DLD1 (cell line): ENCODE measurements at regions not wholly inside any gene's neighbourhood (a gene's known extent, or its start where the extent isn't known, plus 50 kb on each side); places are given as distances from the start of the nearest gene placed in this dataset.

ENCODE experiments used
- in situ Hi-C: cut with HindIII; loops from 2 replicates; pipeline ENCODE4 v1.10.0; 2017; ENCODE audit warnings: low sequenced_read_pairs

DNA sequence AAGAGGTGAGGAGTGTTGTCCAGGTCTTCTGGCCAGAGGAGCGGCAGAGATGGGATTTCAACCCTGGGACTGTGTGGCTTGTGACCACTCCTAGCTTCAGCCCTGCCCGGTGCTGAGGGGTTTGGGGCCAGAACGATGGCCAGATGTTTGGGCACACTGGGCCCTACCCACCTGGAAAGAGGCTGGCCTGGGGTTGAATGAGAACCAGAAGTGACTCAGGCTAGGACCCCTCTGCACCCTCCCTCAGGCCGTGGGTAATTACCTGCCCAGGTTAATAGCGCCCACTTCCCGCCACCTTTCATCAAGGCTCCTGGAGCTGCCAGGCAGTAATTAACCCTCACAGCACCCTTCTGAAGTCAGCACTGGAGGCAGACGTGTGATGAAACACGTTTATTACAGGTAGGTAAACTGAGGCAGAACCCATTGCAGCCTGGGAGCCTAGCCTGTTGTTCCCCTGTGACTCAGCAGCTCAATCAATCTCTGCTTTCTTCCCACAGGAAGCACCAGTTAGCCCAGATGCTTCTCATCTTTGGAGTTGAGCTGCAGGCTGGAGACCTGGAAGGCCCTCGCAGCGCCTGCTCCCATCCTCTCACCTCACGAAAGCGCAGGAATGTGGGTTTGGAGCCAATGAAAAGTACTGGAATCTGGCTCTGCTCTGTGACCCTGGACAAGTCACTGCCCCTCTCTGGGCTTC, 120.8 kb downstream of the CEBPB start:
- in situ Hi-C loops, result no loop called here

DNA sequence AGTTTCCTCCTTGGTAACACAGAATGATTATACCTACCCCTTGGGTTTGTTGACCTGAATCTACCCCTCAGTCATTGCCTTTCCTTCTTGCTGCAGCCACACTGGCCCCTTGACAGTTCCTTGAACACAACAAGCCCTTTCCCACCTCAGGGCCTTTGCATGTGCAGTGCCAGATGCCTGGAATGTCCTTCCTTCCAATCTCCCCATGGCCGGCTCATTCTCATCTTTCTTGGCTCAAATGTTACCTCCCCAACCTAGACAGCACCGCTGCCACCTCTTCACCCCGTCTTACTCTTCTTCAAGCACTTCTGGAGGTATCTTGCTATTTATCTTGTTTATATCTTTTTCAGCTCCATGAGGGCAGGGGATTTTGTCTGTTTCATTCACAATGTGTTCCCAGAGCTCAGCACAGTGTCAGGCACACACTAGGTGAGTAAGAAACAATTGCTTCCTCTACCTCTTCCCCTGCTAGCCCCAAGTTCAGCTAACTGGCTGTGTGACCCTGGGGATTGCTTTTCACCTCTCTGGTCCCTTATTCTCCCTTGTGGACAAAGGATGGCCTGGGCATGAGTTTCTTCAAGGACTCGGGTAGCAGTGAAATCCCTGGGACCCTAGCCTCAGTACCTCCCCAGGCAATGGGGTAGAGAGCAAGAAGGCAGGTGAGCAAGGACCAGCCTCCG, 121.5 kb downstream of the CEBPB start:
- in situ Hi-C loops, result no loop called here

GRCh38 chr20:50312682-50313521, 122.3 kb downstream of the CEBPB start:
- in situ Hi-C loops, result no loop called here

DNA sequence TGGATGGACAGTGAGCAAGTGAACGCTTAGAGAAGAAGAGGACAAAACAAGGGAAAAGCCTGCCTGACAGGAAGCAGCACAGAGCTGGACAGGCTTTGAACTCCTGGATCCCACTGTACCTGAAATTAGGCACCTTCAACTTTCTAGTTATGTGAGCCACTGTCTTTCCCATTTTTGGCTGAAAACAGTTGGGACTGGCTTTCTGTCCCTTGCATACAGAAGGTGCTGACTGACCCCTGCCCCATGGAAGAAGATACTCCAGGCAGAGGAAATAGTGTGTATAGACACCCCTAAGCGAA, 122.8 kb downstream of the CEBPB start:
- in situ Hi-C loops, result no loop called here

DNA sequence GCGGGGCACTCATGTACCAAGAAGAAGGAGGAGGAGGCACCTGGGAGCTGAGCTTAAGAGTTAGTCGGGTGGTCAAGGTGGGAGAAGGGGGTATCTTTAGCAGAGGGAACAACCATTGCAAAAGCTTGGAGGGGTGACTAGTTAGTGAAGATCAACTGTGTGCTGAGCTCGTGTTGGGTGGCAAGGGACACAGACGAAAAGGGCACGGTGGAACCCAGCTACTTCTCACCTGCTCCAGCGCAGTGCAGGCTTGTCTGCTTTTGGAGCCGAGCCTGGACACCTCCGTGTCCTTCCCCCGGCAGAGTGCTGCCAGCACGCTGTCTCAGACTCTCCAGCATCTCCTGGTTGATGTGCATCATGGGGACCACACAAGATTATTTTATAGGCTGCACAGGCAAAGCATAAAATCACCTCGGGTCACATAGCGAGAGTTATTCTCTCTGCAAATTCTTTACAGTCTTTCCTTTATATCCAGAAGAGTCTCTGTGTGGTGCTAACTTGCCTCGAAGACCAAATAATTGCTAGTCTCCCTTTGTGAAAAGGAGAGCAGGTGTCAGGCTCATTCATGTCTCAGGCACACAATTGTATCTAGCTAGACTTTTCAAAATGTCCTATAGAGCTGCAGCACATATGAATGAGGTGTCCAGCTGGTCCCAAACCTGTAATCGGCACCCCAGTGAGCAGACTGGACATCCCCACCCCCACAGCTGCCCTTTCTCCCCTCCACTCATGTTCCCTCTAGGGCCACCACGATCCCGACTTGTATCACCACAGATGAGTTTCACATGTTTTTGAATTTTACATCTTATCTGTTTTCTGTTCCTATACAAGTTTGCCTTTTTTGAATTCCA, 123.4 kb downstream of the CEBPB start:
- in situ Hi-C loops, result no loop called here

GRCh38 chr20:50314678-50315335, 124.2 kb downstream of the CEBPB start:
- in situ Hi-C loops, result no loop called here

DNA sequence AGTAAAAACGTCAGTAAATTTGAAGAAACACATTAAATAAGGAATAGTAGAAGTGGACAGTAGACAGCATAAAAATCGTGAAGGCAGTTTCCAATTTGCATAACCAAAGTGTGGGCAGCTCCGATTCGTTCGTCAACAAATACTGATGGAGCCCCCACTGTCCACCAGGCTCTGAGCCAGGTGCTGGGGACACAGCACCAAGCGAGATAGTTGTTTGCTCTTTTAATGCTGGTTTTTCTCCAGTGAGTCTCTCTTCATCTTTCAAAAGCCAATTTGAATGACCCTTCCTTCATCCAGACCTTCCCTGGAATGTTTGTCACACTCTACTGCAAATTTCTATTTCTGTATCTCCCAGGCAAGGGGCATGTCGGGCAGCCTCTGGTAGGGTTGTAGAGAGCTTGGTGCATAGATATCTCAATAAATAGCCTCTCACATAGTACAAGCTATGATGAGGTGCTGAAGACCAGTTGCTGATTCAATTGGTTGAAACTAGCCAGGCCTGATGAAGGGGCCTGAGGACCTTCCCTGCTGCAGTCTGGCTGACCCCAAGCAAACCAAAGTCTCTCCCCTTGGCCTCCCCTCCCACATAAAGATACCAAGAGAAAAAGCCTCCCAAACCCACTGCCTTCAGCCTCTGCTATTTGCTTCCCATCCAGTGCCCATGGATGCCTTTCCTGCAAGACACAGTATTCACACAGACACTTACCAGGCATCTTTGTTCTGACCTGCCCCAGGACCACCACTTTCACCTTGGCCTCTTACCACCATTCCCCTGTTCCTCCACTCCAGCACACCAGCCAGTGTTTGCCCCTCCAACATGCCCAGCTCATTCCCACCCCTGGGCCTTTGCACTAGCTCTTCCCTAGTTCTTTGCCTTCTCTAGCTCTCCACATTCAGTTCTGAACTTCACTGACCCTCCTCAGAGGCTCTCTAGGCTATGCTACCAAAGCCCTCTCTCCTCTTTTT, 125.2 kb downstream of the CEBPB start:
- in situ Hi-C loops, result no loop called here

GRCh38 chr20:50317116-50317515, 126.5 kb downstream of the CEBPB start:
- in situ Hi-C loops, result no loop called here

GRCh38 chr20:50317609-50318008, 127.0 kb downstream of the CEBPB start:
- in situ Hi-C loops, result no loop called here

DNA sequence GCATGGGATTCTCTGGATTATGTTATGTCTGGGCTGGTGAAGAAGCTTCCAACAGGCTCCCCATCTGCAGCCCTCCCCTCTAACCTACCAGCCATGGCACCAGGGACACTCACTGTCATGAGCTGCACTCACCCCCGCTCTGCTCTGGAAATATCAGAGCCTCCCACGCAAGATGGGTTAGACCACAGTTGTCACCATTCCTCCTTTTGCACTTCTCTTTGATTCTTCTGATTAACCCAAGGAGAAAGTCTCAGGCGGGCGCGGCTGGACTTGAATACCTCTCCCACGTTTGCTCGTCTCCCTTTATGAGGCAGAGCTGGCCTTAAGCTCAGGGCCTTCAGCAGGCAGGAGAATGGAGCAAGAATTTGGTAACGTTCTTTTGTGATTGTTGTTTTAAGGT, 128.1 kb downstream of the CEBPB start:
- in situ Hi-C loops, result no loop called here

DNA sequence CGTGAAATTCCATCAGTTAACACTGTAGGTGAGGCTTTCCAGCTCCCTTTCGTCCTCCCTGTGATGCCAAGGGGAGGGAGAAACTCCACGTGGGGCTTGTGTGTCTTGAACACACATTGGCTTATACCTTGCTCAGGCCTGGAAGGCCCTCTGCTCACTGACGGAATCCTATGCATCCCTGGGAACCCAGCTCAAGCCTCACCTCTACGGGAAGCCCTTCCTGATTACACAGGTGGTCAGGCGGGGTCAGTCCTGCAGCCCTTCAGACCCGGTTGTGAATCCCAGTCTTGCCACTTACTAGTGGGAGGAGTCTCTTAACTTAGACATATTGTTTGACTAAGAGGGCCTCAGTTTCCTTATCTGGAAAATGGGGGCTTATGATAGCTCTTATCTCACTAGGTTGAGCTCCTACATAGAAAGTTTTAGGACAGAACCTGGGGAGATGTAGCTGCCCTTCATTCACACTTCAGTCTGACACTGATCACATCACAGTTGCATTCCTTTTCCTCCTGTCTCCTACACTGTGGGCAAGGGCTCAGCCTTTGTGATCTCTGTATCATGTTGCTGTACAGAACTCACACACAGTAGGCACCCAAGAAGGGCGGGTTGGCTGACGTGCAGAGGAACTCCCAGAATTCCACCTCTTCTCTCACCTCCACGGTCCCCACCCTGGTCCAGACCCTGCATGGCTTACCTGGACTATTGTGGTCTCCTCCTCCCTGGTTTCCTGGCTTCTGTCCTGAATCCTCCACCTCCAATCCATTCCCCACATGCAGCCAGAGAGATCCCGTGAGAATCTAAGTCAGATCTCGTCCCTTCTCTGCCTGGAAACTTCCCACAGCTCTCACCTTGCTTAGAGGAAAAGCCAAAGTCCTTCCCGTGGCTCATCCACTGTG, 129.6 kb downstream of the CEBPB start:
- in situ Hi-C loops, result loop anchor here (10.0 kb wide), 1 partner anchor 75 kb away; no protein-coding TSS in a partner anchor

DNA sequence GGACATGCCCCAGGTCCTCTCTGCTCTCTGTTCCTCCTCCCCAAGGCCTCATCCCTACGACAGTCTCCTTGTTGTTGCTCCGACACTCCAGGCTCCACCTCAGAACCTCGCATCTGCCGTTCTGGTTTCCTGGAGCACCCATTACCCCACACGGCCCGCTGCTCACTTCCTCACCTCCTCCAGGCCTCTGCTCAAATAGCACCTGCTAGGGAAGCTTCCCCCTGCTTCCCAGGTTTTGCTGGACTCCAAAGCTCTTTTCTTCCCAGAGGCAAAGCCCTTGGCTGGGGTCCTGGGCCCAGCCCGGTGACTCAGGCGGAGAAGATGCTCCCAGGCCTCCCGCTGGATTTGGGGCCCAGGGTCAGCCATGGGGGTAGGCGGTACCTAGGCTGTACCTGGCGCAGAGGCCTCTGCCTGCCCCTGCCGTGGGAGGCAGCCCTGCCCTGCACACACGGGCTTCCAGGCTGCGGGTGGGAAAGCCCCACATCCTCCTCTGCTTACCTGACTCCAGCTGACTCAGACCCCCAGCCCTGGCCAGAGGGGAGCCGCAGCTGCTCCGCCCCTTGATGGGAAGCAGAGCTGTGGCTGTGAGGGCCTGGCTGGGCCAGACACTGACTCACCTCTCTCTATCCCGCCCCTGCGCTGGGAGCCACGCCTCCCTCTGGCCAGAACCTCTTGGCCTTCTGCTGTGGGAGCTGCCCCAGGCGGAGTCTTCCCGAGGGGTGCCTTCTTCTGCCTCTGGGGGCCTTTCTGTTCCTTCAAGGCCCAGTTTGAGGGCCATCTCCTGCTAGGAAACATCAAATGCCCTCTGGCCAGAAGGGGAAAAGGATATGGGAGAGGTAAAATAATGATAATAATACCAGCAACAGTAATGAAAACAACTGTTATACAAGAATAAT, 130.5 kb downstream of the CEBPB start:
- in situ Hi-C loops, result loop anchor here (10.0 kb wide), 1 partner anchor 76 kb away; no protein-coding TSS in a partner anchor

DNA sequence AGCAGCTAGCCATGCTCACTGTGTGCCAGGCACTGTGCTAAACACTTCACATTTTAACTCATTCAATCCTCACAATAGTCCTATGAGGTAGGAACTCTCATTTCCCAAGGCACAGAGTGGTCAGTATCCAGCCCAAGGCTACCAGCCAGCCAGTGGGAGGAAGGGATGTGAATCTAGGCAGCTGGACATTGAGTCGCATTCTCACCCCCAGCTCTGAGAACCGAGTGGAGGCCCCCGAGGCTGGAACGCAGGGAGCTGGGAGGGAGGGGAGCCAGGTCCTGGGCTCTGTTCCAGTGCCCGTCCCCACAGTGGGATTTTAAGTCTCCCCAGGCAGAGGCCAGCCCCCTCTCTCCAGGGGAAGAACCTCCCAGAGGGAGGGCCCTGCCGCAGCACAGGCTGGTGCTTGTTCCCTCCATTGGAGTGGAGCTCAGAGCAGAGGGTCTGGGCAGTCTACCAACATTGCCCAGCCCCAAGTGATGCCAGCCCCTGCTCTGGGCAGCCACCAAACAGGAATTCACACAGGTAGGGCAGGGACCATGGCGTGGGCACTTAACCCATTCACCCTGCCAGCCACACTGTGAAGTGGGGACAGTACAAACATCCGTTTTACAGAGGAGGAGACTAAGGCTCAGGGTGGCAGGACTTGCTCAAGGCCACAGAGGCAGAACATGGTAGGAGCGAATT, 131.3 kb downstream of the CEBPB start:
- in situ Hi-C loops, result loop anchor here (10.0 kb wide), 1 partner anchor 77 kb away; no protein-coding TSS in a partner anchor

DNA sequence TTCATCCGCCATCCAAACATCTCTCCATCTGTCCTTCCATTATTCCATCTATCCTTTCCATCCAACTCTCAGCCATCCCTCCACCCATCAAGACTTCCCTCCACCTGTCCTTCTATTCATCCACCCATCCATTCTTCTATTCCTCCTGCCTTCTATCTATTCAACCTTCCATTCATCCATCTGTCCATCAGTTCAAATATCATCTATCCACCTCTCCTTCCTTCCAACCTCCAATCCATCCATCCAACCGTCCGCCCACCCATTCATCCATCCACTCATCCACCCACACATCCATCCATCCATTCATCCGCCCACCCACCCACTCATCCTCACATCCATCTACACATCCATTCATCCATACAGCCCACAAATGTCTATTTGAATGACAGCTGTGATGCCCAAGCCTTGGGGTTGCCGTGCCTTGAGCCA, 132.1 kb downstream of the CEBPB start:
- in situ Hi-C loops, result loop anchor here (10.0 kb wide), 1 partner anchor 78 kb away; no protein-coding TSS in a partner anchor

DNA sequence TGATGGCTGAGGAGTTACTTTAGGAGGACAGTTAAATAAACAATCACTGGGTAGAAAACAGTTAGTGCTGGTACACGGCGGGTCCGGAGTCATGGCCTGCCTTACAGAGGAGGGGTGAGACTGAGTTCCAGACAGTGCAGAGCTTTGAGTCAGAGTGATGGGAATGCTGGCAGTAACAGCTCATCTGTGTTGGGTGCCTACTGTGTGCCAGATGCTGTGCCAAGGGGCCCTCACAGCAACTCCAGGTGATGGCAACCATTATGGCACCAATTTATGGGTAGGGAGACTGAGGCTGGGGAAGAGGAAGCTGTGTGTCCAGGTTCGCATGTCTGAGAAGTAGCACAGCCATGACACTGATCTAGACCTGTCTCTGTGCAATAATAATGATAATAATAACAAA, 132.6 kb downstream of the CEBPB start:
- in situ Hi-C loops, result loop anchor here (10.0 kb wide), 1 partner anchor 78 kb away; no protein-coding TSS in a partner anchor
